Spleen (tissue), 11 donors: ENCODE measurements at regions not wholly inside any gene's neighbourhood (a gene's known extent, or its start where the extent isn't known, plus 50 kb on each side); places are given as distances from the start of the nearest gene placed in this dataset.

Experiments
- DNase-seq: peaks from one replicate; pipeline ENCODE4 v3.0.0-alpha.2; 2020
- H3K27ac ChIP-seq, 8 donors: fragments of 200-600 bp; sonication (generic) in 7 of 8; 1 replicate in 4 of 8; 2 replicates in 4 of 8; pipeline versions ENCODE4 v1.5.0 to v1.8.0; 2016 to 2021; ENCODE audit warnings: inconsistent platforms in 4 of 8, mild to moderate bottlenecking in 4 of 8, moderate library complexity in 1 of 8
- H3K27me3 ChIP-seq, 7 donors: fragments of 200-600 bp; sonication (generic) in 6 of 7; replicated peaks in 1 of 7; 1 replicate in 4 of 7; 2 replicates in 3 of 7; pipeline versions ENCODE4 v1.5.0 to v1.8.0; 2016 to 2021; ENCODE audit warnings: inconsistent platforms in 3 of 7, mild to moderate bottlenecking in 1 of 7
- H3K36me3 ChIP-seq, 6 donors: fragments of 200-600 bp; sonication (generic) in 5 of 6; 1 replicate in 4 of 6; 2 replicates in 2 of 6; pipeline versions ENCODE4 v1.5.0 to v1.8.0; 2016 to 2021; ENCODE audit warnings: inconsistent platforms in 2 of 6
- H3K4me1 ChIP-seq, 6 donors: fragments of 200-600 bp; sonication (generic) in 5 of 6; 1 replicate in 3 of 6; 2 replicates in 3 of 6; pipeline versions ENCODE4 v1.5.0 to v1.8.0; 2016 to 2021; ENCODE audit warnings: inconsistent platforms in 3 of 6
- H3K4me3 ChIP-seq, 8 donors: fragments of 200-600 bp; sonication (generic) in 7 of 8; 1 replicate in 4 of 8; 2 replicates in 4 of 8; pipeline versions ENCODE4 v1.5.0 to v1.8.0; 2016 to 2021; ENCODE audit warnings: inconsistent platforms in 4 of 8, mild to moderate bottlenecking in 4 of 8, moderate library complexity in 2 of 8
- H3K9me3 ChIP-seq, 8 donors: fragments of 200-600 bp; sonication (generic) in 7 of 8; 1 replicate in 4 of 8; 2 replicates in 4 of 8; pipeline versions ENCODE4 v1.5.0 to v1.8.0; 2016 to 2021; ENCODE audit warnings: inconsistent platforms in 4 of 8
- POLR2A ChIP-seq, 3 donors: fragments of 450-650 bp; IDR thresholded peaks; one replicate each; pipeline ENCODE4 v1.5.1; 2017; ENCODE audit warnings: antibody characterized with exemption in 3 of 3, mild to moderate bottlenecking in 1 of 3
- POLR2AphosphoS5 ChIP-seq, 3 donors: sonication (generic); formaldehyde crosslinking; IDR thresholded peaks; one replicate each; pipeline ENCODE4 v1.5.1; 2017; ENCODE audit warnings: antibody characterized with exemption in 3 of 3
- WGBS, 5 donors: extraction: QIAGEN DNeasy Blood & Tissue Kit in 3 of 5; methylation state at CpG; one replicate each; pipeline versions ENCODE4 v1.1.5 to v1.1.7; 2013 to 2018; 5-methylcytosine and 5-hydroxymethylcytosine counted together
- intact Hi-C: fragments of 100-400 bp; cut with DNase I; formaldehyde crosslinking; loops from one replicate; pipeline ENCODE4 v1.15.0; 2023; ENCODE audit warnings: low total_unique reads
- TF ChIP-seq, protein P1 (sequence below), 11 experiments: fragments of 200-600 bp in 7 of 11; fragments of 450-650 bp in 4 of 11; sonication (generic) in 4 of 11; IDR thresholded peaks in 8 of 11; conservative IDR thresholded peaks in 3 of 11; 1 replicate in 7 of 11; 2 replicates in 4 of 11; pipeline versions ENCODE4 v1.4.0 to v1.8.0; 2016 to 2021; ENCODE audit warnings: antibody characterized with exemption in 11 of 11, inconsistent platforms in 4 of 11, mild to moderate bottlenecking in 1 of 11
- donor health status: healthy with polysubstance abuse.
- donor health status: DM: no; HTN: no; CAD: no; lungs with moderate emphysema.
- donor health status: DM: no; HTN: no; CAD: no.
- donor health status: Bipolar disorder and iron deficiency.
- donor health status: healthy.
- donor health status: DM: no; HTN: no; CAD: no.
- donor health status: DM: yes; HTN: yes; CAD: no.

DNA sequence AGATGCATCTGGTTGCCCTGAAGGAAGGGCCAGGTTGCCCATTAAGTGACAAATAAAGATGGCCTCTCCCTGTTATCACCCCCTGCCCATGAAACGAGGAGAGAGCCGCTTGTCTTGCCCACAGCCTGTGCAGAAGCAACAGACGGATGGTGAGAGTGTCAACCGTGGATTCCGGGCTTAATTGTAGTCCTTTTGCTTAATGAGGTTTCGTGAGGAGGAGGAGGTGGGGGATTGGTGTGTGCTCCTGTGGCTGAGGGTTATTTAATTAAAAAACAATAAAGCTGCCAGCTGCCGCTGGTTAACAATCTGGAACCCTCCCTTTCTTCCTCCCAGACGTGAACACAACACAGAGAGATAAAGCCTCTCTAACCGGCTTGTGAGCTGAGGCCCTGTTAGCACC is 188.0 kb upstream of the PARD3B start:
- 86 to 95% (median 93%) methylated on average over 9 of the region's 9 CpGs for WGBS, 5 donors

DNA sequence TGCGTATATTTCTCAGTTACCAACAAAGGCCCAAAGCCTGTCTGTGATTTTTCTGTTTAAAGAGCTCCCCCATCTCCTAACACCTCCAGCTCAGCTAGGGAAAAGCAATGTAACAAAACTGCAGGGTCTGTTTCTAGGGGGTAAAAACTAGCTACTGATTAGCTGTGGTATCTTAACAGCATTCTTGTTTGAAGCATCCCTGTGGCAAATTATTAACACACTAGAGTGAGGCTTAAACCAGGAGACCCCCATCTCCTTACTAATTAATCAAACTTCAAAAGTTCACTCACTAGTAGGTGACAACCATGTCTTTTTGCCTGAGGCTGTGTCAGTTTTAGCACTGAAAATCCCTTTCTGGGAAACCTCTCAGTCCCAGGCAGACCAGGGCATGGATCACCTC is 186.2 kb upstream of the PARD3B start:
- no peak for TF ChIP-seq POLR2A (IDR thresholded peaks at IDR 0.05)
- TF ChIP-seq, protein P1, sequence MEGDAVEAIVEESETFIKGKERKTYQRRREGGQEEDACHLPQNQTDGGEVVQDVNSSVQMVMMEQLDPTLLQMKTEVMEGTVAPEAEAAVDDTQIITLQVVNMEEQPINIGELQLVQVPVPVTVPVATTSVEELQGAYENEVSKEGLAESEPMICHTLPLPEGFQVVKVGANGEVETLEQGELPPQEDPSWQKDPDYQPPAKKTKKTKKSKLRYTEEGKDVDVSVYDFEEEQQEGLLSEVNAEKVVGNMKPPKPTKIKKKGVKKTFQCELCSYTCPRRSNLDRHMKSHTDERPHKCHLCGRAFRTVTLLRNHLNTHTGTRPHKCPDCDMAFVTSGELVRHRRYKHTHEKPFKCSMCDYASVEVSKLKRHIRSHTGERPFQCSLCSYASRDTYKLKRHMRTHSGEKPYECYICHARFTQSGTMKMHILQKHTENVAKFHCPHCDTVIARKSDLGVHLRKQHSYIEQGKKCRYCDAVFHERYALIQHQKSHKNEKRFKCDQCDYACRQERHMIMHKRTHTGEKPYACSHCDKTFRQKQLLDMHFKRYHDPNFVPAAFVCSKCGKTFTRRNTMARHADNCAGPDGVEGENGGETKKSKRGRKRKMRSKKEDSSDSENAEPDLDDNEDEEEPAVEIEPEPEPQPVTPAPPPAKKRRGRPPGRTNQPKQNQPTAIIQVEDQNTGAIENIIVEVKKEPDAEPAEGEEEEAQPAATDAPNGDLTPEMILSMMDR (IDR thresholded peaks at IDR 0.05 in 8 of 11, conservative IDR thresholded peaks at IDR 0.05 in 3 of 11) = no peak
- no peak for TF ChIP-seq POLR2AphosphoS5 (IDR thresholded peaks at IDR 0.05)
- intact Hi-C loops = no loop called here

More for the DNA sequence above, 188.0 kb upstream of the PARD3B start:
- no peaks in the 10 kb centered on the region for H3K36me3 ChIP-seq
- TF ChIP-seq POLR2A (IDR thresholded peaks at IDR 0.05) = no peak
- TF ChIP-seq POLR2AphosphoS5 (IDR thresholded peaks at IDR 0.05) = no peak
- TF ChIP-seq, protein P1 (IDR thresholded peaks at IDR 0.05 in 8 of 11, conservative IDR thresholded peaks at IDR 0.05 in 3 of 11) = no peak
- intact Hi-C loops = no loop called here
- peaks cover 0 to 2% (median 0%) of the 10 kb centered on the region in 7 donors for H3K27me3 ChIP-seq
- no peak overlapping the region for H3K27ac ChIP-seq
- H3K4me3 ChIP-seq = no peak overlapping the region
- H3K9me3 ChIP-seq = no peaks in the 10 kb centered on the region
- DNase-seq = no peak
- no peaks in the 10 kb centered on the region for H3K4me1 ChIP-seq

GRCh38 chr2:204360218-204361007 is 184.9 kb upstream of the PARD3B start:
- TF ChIP-seq POLR2A (IDR thresholded peaks at IDR 0.05) (no peak), POLR2AphosphoS5 (IDR thresholded peaks at IDR 0.05) (no peak)
- TF ChIP-seq, protein P1 (IDR thresholded peaks at IDR 0.05 in 8 of 11, conservative IDR thresholded peaks at IDR 0.05 in 3 of 11) = no peak
- Histone ChIP-seq H3K27me3 (no peaks in the 10 kb centered on the region), H3K27ac (no peak overlapping the region), H3K9me3 (no peaks in the 10 kb centered on the region), H3K4me3 (no peak overlapping the region), H3K4me1 (no peaks in the 10 kb centered on the region), H3K36me3 (no peaks in the 10 kb centered on the region)
- intact Hi-C loops = no loop called here
- no peak for DNase-seq
- WGBS, 5 donors = 77 to 88% (median 81%) methylated on average over 5 of the region's 5 CpGs

More for the DNA sequence above, 186.2 kb upstream of the PARD3B start:
- no peak for DNase-seq
- WGBS, 5 donors = 82 to 97% (median 94%) methylated on average over 1 of the region's 1 CpG
- Histone ChIP-seq H3K27me3 (no peaks in the 10 kb centered on the region), H3K4me3 (no peak overlapping the region), H3K4me1 (no peaks in the 10 kb centered on the region), H3K27ac (no peak overlapping the region), H3K9me3 (no peaks in the 10 kb centered on the region), H3K36me3 (no peaks in the 10 kb centered on the region)

GRCh38 chr2:204361738-204362137 is 183.5 kb upstream of the PARD3B start:
- H3K27ac ChIP-seq = no peak overlapping the region
- no peaks in the 10 kb centered on the region for H3K36me3 ChIP-seq
- TF ChIP-seq POLR2A (IDR thresholded peaks at IDR 0.05) (no peak), POLR2AphosphoS5 (IDR thresholded peaks at IDR 0.05) (no peak)
- TF ChIP-seq, protein P1 (IDR thresholded peaks at IDR 0.05 in 8 of 11, conservative IDR thresholded peaks at IDR 0.05 in 3 of 11) = no peak
- intact Hi-C loops = no loop called here
- 76 to 87% (median 81%) methylated on average over 2 of the region's 2 CpGs for WGBS, 5 donors
- H3K27me3 ChIP-seq = no peaks in the 10 kb centered on the region
- no peaks in the 10 kb centered on the region for H3K9me3 ChIP-seq
- H3K4me3 ChIP-seq = no peak overlapping the region
- H3K4me1 ChIP-seq = no peaks in the 10 kb centered on the region
- no peak for DNase-seq
